Naive thymus-derived CD4-positive, alpha-beta T cell (primary cell): ENCODE measurements at regions not wholly inside any gene's neighbourhood (a gene's known extent, or its start where the extent isn't known, plus 50 kb on each side); places are given as distances from the start of the nearest gene placed in this dataset.

Source experiments
- ATAC-seq: fragments of 150-1000 bp; cut with Tn5 transposase; 2 replicates; pipeline ENCODE4 v1.10.0; 2021; ENCODE audit warnings: mild to moderate bottlenecking, moderate library complexity
- CTCF ChIA-PET: fragments of 350-600 bp; sonication (Branson Sonifier 250); formaldehyde crosslinking; loops from one replicate; lab custom pipeline; 2021; ENCODE audit warnings: antibody characterized with exemption; lab: Charles Lee
- POLR2A ChIA-PET: fragments of 350-600 bp; sonication (Branson Sonifier 250); formaldehyde crosslinking; loops from one replicate; lab custom pipeline; 2021; ENCODE audit warnings: antibody characterized with exemption, inconsistent platforms; lab: Charles Lee
- DNase-seq, 9 donors: peaks; one replicate each; pipeline versions ENCODE4 v3.0.0 to v3.0.0-alpha.2; 2020 to 2022; ENCODE audit warnings: mixed read lengths in 1 of 9
- H3K27ac ChIP-seq: one replicate; pipeline ENCODE4 v1.7.0; 2013; ENCODE audit warnings: mild to moderate bottlenecking, low read depth, low read length, moderate library complexity
- H3K27me3 ChIP-seq, 2 donors: one replicate each; pipeline ENCODE4 v1.7.0; 2013; ENCODE audit warnings: low read length in 2 of 2, mild to moderate bottlenecking in 2 of 2, moderate library complexity in 2 of 2; ENCODE audit not compliant: control insufficient read depth in 2 of 2, insufficient read depth in 2 of 2
- H3K36me3 ChIP-seq, 3 experiments: 1 replicate in 2 of 3; 2 replicates in 1 of 3; pipeline ENCODE4 v1.7.0; 2013; ENCODE audit warnings: low read length in 3 of 3, mild to moderate bottlenecking in 3 of 3, moderate library complexity in 1 of 3; ENCODE audit not compliant: insufficient read depth in 3 of 3, control insufficient read depth in 2 of 3
- H3K4me1 ChIP-seq, 2 donors: one replicate each; pipeline ENCODE4 v1.7.0; 2013; ENCODE audit warnings: low read length in 2 of 2, mild to moderate bottlenecking in 2 of 2, moderate library complexity in 1 of 2; ENCODE audit not compliant: control insufficient read depth in 2 of 2, insufficient read depth in 2 of 2
- H3K4me3 ChIP-seq: 2 replicates; pipeline ENCODE4 v1.7.0; 2013; ENCODE audit warnings: mild to moderate bottlenecking, low read length
- H3K9me3 ChIP-seq, 3 experiments: 1 replicate in 2 of 3; 2 replicates in 1 of 3; pipeline ENCODE4 v1.7.0; 2013; ENCODE audit warnings: low read length in 3 of 3; ENCODE audit not compliant: control insufficient read depth in 2 of 3
- H3K27ac Mint-ChIP-seq, 9 donors: one replicate each; pipeline ENCODE4 v1.8.0; 2020 to 2022; ENCODE audit warnings: mixed read lengths in 9 of 9, mild to moderate bottlenecking in 8 of 9, moderate library complexity in 5 of 9, inconsistent platforms in 2 of 9
- H3K27me3 Mint-ChIP-seq, 5 donors: one replicate each; pipeline ENCODE4 v1.8.0; 2021 to 2022; ENCODE audit warnings: mixed read lengths in 5 of 5, mild to moderate bottlenecking in 1 of 5
- H3K36me3 Mint-ChIP-seq, 5 donors: one replicate each; pipeline ENCODE4 v1.8.0; 2020 to 2022; ENCODE audit warnings: mixed read lengths in 5 of 5, mild to moderate bottlenecking in 3 of 5, inconsistent platforms in 1 of 5
- H3K4me1 Mint-ChIP-seq, 7 donors: one replicate each; pipeline ENCODE4 v1.8.0; 2020 to 2022; ENCODE audit warnings: mixed read lengths in 7 of 7, mild to moderate bottlenecking in 3 of 7, inconsistent platforms in 1 of 7
- H3K4me3 Mint-ChIP-seq, 10 donors: one replicate each; pipeline ENCODE4 v1.8.0; 2020 to 2022; ENCODE audit warnings: mild to moderate bottlenecking in 10 of 10, mixed read lengths in 10 of 10, moderate library complexity in 6 of 10, inconsistent platforms in 2 of 10
- H3K9me3 Mint-ChIP-seq, 11 donors: one replicate each; pipeline ENCODE4 v1.8.0; 2020 to 2022; ENCODE audit warnings: mixed read lengths in 11 of 11, mild to moderate bottlenecking in 4 of 11, inconsistent platforms in 1 of 11, moderate library complexity in 1 of 11
- intact Hi-C, 2 donors: fragments of 100-400 bp; cut with micrococcal nuclease; formaldehyde crosslinking; loops; one replicate each; pipeline ENCODE4 v1.15.1; 2023

DNA sequence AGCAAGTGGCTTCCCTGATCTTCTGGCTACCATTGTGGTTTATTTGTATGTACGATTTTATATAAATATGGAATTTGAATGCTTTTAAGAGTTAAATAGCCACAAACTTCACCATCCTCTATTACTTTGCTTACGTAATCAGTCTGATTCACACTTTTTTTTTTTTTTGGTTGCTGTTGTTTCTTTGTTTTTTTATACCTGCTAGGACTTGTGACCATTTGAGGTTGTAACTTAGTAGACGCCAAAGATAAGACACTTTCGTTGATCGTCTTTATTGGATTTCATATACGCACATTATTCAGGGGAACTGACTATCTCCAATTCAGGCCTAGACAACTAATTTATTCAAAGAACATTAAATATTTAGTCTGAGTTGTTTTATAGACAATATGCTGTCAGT is 559.0 kb downstream of the CBLN4 start:
- ChIA-PET CTCF (no interaction called here), POLR2A (no interaction called here)
- H3K36me3 Mint-ChIP-seq, result no peaks in the 10 kb centered on the region
- peaks cover 0 to 18% (median 4%) of the 10 kb centered on the region in 11 donors for H3K9me3 Mint-ChIP-seq
- no peaks in the 10 kb centered on the region for H3K27me3 ChIP-seq
- no peaks in the 10 kb centered on the region for H3K27me3 Mint-ChIP-seq
- intact Hi-C loops, result no loop called here
- H3K4me1 Mint-ChIP-seq, result no peaks in the 10 kb centered on the region
- no peaks in the 10 kb centered on the region for H3K36me3 ChIP-seq
- no peak overlapping the region for H3K27ac Mint-ChIP-seq
- H3K9me3 ChIP-seq, result no peaks in the 10 kb centered on the region
- no peak for ATAC-seq
- no peak overlapping the region for H3K27ac ChIP-seq
- H3K4me3 ChIP-seq, result no peak overlapping the region
- H3K4me3 Mint-ChIP-seq, result no peak overlapping the region
- DNase-seq, result no peak
- H3K4me1 ChIP-seq, result no peaks in the 10 kb centered on the region

DNA sequence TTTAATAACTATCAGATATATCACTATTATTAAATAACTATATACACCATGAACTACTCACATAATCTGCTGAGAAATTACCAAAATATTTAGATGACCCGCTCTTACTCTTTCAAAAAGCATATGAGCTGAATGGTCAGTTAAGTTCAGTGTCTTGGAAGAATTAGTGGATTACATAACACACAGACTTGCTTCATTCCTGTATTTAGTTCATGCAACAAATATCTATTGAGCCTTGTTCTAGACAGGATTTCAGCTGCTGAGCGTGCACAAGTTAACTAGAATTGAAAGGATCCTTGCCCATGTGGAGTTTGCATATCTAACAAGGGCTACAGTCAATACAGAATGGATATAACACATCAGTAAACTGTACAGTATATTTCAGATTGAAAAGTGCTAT is 566.2 kb downstream of the CBLN4 start:
- no peak overlapping the region for H3K27ac ChIP-seq
- H3K27me3 ChIP-seq, result no peaks in the 10 kb centered on the region
- H3K4me1 Mint-ChIP-seq, result no peaks in the 10 kb centered on the region
- no peak overlapping the region for H3K27ac Mint-ChIP-seq
- no peak overlapping the region for H3K4me3 ChIP-seq
- H3K4me1 ChIP-seq, result no peaks in the 10 kb centered on the region
- ATAC-seq, result no peak
- H3K36me3 ChIP-seq, result no peaks in the 10 kb centered on the region
- no peaks in the 10 kb centered on the region for H3K9me3 ChIP-seq
- H3K27me3 Mint-ChIP-seq, result peaks cover 0 to 4% (median 0%) of the 10 kb centered on the region in 5 donors
- peaks cover 0 to 6% (median 0%) of the 10 kb centered on the region in 11 donors for H3K9me3 Mint-ChIP-seq
- ChIA-PET POLR2A (no interaction called here), CTCF (no interaction called here)
- H3K36me3 Mint-ChIP-seq, result no peaks in the 10 kb centered on the region
- H3K4me3 Mint-ChIP-seq, result no peak overlapping the region
- no peak for DNase-seq
- intact Hi-C loops, result no loop called here

DNA sequence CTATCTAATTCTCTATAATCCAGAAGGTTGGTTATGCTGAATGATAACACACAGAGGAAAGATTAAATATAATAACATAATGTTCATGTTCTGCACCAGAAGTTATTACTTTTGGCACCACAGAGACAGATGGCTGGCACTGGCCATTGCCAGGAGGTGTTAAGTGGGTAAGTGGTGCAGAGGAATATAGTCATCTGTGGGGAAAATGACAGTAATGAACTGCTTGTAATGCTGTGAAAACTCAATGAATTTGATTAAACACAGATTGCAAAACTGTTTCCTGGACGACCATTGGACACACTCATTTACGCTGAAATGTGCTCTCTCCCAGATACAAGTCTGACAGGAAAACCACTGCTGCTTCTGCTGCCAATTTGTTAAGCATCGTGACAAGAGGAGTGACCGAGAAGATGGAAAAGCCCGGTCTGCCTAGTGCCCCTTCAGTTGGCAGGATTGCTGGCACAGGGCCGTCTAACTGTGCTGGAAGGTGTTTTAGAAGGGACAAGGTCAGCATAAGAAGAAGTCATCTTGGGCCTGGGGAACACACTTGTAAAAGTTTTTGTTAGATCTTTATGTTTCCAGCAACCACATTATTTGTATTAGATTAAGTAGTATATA is 567.4 kb downstream of the CBLN4 start:
- H3K27me3 Mint-ChIP-seq, result peaks cover 0 to 4% (median 0%) of the 10 kb centered on the region in 5 donors
- no peak overlapping the region for H3K4me3 Mint-ChIP-seq
- Histone ChIP-seq H3K27ac (no peak overlapping the region), H3K4me1 (no peaks in the 10 kb centered on the region), H3K27me3 (no peaks in the 10 kb centered on the region), H3K9me3 (no peaks in the 10 kb centered on the region), H3K4me3 (no peak overlapping the region), H3K36me3 (no peaks in the 10 kb centered on the region)
- ATAC-seq, result no peak
- ChIA-PET POLR2A (no interaction called here), CTCF (no interaction called here)
- no peaks in the 10 kb centered on the region for H3K36me3 Mint-ChIP-seq
- H3K4me1 Mint-ChIP-seq, result no peaks in the 10 kb centered on the region
- no peak for DNase-seq
- intact Hi-C loops, result no loop called here
- H3K27ac Mint-ChIP-seq, result no peak overlapping the region
- H3K9me3 Mint-ChIP-seq, result peaks cover 0 to 2% (median 0%) of the 10 kb centered on the region in 11 donors

GRCh38 chr20:55424968-55425367 is 580.4 kb downstream of the CBLN4 start:
- Histone ChIP-seq H3K36me3 (no peaks in the 10 kb centered on the region), H3K27me3 (no peaks in the 10 kb centered on the region), H3K4me1 (no peaks in the 10 kb centered on the region), H3K27ac (no peak overlapping the region), H3K4me3 (no peak overlapping the region), H3K9me3 (no peaks in the 10 kb centered on the region)
- POLR2A ChIA-PET, result no interaction called here
- CTCF ChIA-PET, result no interaction called here
- H3K36me3 Mint-ChIP-seq, result no peaks in the 10 kb centered on the region
- no peak overlapping the region for H3K27ac Mint-ChIP-seq
- H3K4me1 Mint-ChIP-seq, result no peaks in the 10 kb centered on the region
- no peak overlapping the region for H3K4me3 Mint-ChIP-seq
- ATAC-seq (no peak), DNase-seq (no peak)
- H3K27me3 Mint-ChIP-seq, result peaks cover 0 to 13% (median 0%) of the 10 kb centered on the region in 5 donors
- intact Hi-C loops, result loop anchor here in 1 of 2 donors (10.0 kb wide), 1 partner anchor 60 kb away; no protein-coding TSS in a partner anchor
- H3K9me3 Mint-ChIP-seq, result peaks cover 0 to 9% (median 4%) of the 10 kb centered on the region in 11 donors

- Mint-ChIP-seq H3K9me3 (peaks cover 0 to 10% (median 7%) of the 10 kb centered on the region in 11 donors), H3K4me3 (no peak overlapping the region), H3K27ac (no peak overlapping the region), H3K36me3 (no peaks in the 10 kb centered on the region), H3K4me1 (no peaks in the 10 kb centered on the region), H3K27me3 (peaks cover 0 to 13% (median 0%) of the 10 kb centered on the region in 5 donors)
- Histone ChIP-seq H3K36me3 (no peaks in the 10 kb centered on the region), H3K27me3 (no peaks in the 10 kb centered on the region), H3K27ac (no peak overlapping the region), H3K4me3 (no peak overlapping the region), H3K4me1 (no peaks in the 10 kb centered on the region), H3K9me3 (no peaks in the 10 kb centered on the region)
- POLR2A ChIA-PET, result no interaction called here
- no peak for DNase-seq
- CTCF ChIA-PET, result no interaction called here
- intact Hi-C loops, result loop anchor here in 1 of 2 donors (10.0 kb wide), 1 partner anchor 60 kb away; no protein-coding TSS in a partner anchor
- no peak for ATAC-seq
These were observed 580.8 kb downstream of the CBLN4 start for GRCh38 chr20:55424476-55424875.

GRCh38 chr20:55417836-55418235 is 587.5 kb downstream of the CBLN4 start:
- DNase-seq (no peak), ATAC-seq (no peak)
- Mint-ChIP-seq H3K9me3 (peaks cover 0 to 9% (median 2%) of the 10 kb centered on the region in 11 donors), H3K4me3 (no peak overlapping the region), H3K27ac (no peak overlapping the region), H3K36me3 (no peaks in the 10 kb centered on the region), H3K27me3 (peaks cover 0 to 3% (median 0%) of the 10 kb centered on the region in 5 donors), H3K4me1 (no peaks in the 10 kb centered on the region)
- CTCF ChIA-PET, result no interaction called here
- Histone ChIP-seq H3K27me3 (no peaks in the 10 kb centered on the region), H3K4me1 (no peaks in the 10 kb centered on the region), H3K36me3 (no peaks in the 10 kb centered on the region), H3K9me3 (no peaks in the 10 kb centered on the region), H3K27ac (no peak overlapping the region), H3K4me3 (no peak overlapping the region)
- POLR2A ChIA-PET, result no interaction called here
- intact Hi-C loops, result no loop called here

GRCh38 chr20:55415567-55416142 is 589.7 kb downstream of the CBLN4 start:
- no peaks in the 10 kb centered on the region for H3K36me3 Mint-ChIP-seq
- Histone ChIP-seq H3K4me1 (no peaks in the 10 kb centered on the region), H3K4me3 (no peak overlapping the region), H3K36me3 (no peaks in the 10 kb centered on the region), H3K27ac (no peak overlapping the region), H3K9me3 (no peaks in the 10 kb centered on the region), H3K27me3 (no peaks in the 10 kb centered on the region)
- H3K4me1 Mint-ChIP-seq, result no peaks in the 10 kb centered on the region
- ATAC-seq (no peak), DNase-seq (no peak)
- H3K9me3 Mint-ChIP-seq, result peaks cover 0 to 8% (median 4%) of the 10 kb centered on the region in 11 donors
- no peak overlapping the region for H3K4me3 Mint-ChIP-seq
- H3K27me3 Mint-ChIP-seq, result no peaks in the 10 kb centered on the region
- ChIA-PET CTCF (no interaction called here), POLR2A (no interaction called here)
- no peak overlapping the region for H3K27ac Mint-ChIP-seq
- intact Hi-C loops, result no loop called here
